GM12873 (cell line): ENCODE measurements at regions not wholly inside any gene's neighbourhood (a gene's known extent, or its start where the extent isn't known, plus 50 kb on each side); places are given as distances from the start of the nearest gene placed in this dataset.
A peak's percentile ranks its signal among the peaks of the same experiment; 100 is the strongest.

Source experiments
- CTCF ChIP-seq: IDR thresholded peaks from 2 replicates; pipeline ENCODE4 v1.5.1; 2012; ENCODE audit warnings: low read depth, mild to moderate bottlenecking, moderate library complexity, low read length, control low read depth; ENCODE audit not compliant: insufficient read depth; ENCODE audit errors: missing control alignments

- peak; percentile 98 for TF ChIP-seq CTCF
Observed at GRCh38 chr6:30396833-30397479, 52.0 kb downstream of the RPP21 start.

GRCh38 chr6:30397697-30398096 lies 52.7 kb downstream of the RPP21 start:
- peak; percentile 14 for TF ChIP-seq CTCF

- no peak for TF ChIP-seq CTCF
Observed at GRCh38 chr6:30399390-30400058, 54.6 kb downstream of the RPP21 start.

GRCh38 chr6:30405934-30406333 lies 61.0 kb downstream of the RPP21 start:
- TF ChIP-seq CTCF: no peak

GRCh38 chr6:30409184-30409583 lies 64.2 kb downstream of the RPP21 start:
- no peak for TF ChIP-seq CTCF

- peak; percentile 90 for TF ChIP-seq CTCF
Observed at GRCh38 chr6:30411515-30412207, 66.7 kb downstream of the RPP21 start.

- TF ChIP-seq CTCF: no peak
Observed at GRCh38 chr6:30418448-30418847, 70.9 kb upstream of the HLA-E start.
